Ovary (tissue), 7 donors: ENCODE measurements at regions not wholly inside any gene's neighbourhood (a gene's known extent, or its start where the extent isn't known, plus 50 kb on each side); places are given as distances from the start of the nearest gene placed in this dataset.

Experiments
- DNase-seq, 5 donors: peaks; one replicate each; pipeline ENCODE4 v3.0.0-alpha.2; 2019 to 2020
- H3K27ac ChIP-seq, 2 donors: fragments of 200-600 bp; one replicate each; pipeline versions ENCODE4 v1.5.1 to v1.8.0; 2019 to 2022
- H3K27me3 ChIP-seq: fragments of 200-600 bp; one replicate; pipeline ENCODE4 v1.8.0; 2022
- H3K36me3 ChIP-seq: fragments of 200-600 bp; sonication (generic); one replicate; pipeline ENCODE4 v1.5.1; 2019
- H3K4me1 ChIP-seq: one replicate; pipeline ENCODE4 v1.8.1; 2013; ENCODE audit warnings: mild to moderate bottlenecking, moderate library complexity; ENCODE audit not compliant: insufficient read depth
- H3K4me3 ChIP-seq: fragments of 200-600 bp; sonication (generic); one replicate; pipeline ENCODE4 v1.5.1; 2017
- H3K9me3 ChIP-seq, 2 donors: fragments of 200-600 bp in 1 of 2; sonication (generic) in 1 of 2; one replicate each; pipeline versions ENCODE4 v1.5.1 to v1.8.1; 2013 to 2019; ENCODE audit warnings: mild to moderate bottlenecking in 1 of 2, moderate library complexity in 1 of 2
- EP300 ChIP-seq: sonication (generic); formaldehyde crosslinking; IDR thresholded peaks from one replicate; pipeline ENCODE4 v1.6.1; 2017; ENCODE audit warnings: antibody characterized with exemption
- POLR2A ChIP-seq: fragments of 450-650 bp; IDR thresholded peaks from one replicate; pipeline ENCODE4 v1.6.1; 2017; ENCODE audit warnings: antibody characterized with exemption, mild to moderate bottlenecking, moderate library complexity
- WGBS, 3 donors: extraction: QIAGEN DNeasy Blood & Tissue Kit in 1 of 3; methylation state at CpG; one replicate each; pipeline versions ENCODE4 v1.1.5 to v1.1.7; 2013 to 2017; 5-methylcytosine and 5-hydroxymethylcytosine counted together
- intact Hi-C, 4 donors: fragments of 100-400 bp; cut with DNase I; formaldehyde crosslinking; loops; one replicate each; pipeline versions ENCODE4 v1.11.0 to v1.15.1; 2022 to 2023
- TF ChIP-seq, protein P1 (sequence below), 3 donors: fragments of 450-650 bp in 2 of 3; fragments of 200-600 bp in 1 of 3; IDR thresholded peaks; one replicate each; pipeline versions ENCODE4 v1.5.1 to v1.8.0; 2016 to 2022; ENCODE audit warnings: antibody characterized with exemption in 3 of 3, mild to moderate bottlenecking in 1 of 3
- donor health status: DM: no; HTN: no; CAD: no; lungs with moderate emphysema.
- donor health status: DM: no; HTN: no; CAD: no.
- donor health status: Bipolar disorder and iron deficiency.
- donor health status: DM: no; HTN: no; CAD: no.
- donor health status: DM: yes; HTN: yes; CAD: no.

DNA sequence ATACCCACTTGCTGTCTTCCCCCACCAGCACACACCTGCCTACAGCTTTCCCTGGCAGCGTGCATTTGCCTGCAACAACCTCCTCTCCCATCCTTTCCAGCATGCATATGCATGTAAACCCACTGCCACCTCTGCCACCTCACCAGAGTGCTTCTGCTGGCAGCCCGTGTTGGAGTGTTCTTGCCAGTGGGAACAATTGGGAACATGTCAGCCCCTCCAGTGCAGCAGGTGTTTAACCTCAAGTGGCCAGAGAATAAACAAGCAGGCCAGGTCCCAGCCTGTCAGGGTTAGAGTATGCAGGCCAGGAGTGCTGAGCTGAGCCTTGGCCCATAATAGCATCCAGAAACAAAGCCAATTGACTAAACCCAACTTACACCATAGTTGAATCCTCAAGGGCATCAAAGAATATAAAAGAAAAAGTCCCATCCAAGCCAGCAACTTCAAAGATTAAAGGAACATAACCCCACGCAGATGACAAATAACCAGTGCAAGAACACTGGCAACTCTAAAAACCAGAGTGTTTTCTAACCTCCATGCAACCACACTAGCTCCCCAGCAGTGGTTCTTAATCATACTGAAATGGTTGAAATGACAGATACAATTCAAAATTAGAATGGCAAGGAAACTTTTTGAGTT, 1212.1 kb upstream of the CITED2 start:
- whole genome bisulfite sequencing, 3 donors: 88 to 91% (median 91%) methylated on average over 3 of the region's 3 CpGs
- no peak overlapping the region for H3K4me3 ChIP-seq

DNA sequence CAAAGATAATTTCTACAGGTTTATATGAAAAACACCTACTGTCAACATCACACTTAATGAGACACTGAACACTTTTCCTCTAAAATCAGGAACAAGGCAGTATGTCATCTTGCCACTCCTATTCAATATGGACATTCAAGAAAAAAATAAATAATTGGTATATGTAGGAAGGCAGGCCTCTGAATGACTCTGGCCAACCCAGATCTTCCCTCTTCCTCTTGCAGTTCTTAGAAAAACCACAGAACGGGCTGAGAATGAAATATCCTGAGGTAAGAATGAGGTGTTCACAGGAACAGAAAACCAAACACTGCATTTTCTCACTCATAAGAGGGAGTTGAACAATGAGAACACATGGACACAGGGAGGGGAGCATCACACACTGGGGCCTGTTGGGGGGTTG, 1207.2 kb upstream of the CITED2 start:
- Histone ChIP-seq H3K27me3 (no peaks in the 10 kb centered on the region), H3K4me1 (no peaks in the 10 kb centered on the region), H3K4me3 (no peak overlapping the region), H3K36me3 (no peaks in the 10 kb centered on the region), H3K27ac (no peak overlapping the region), H3K9me3 (no peaks in the 10 kb centered on the region)
- 91 to 100% (median 95%) methylated on average over 1 of the region's 1 CpG for WGBS, 3 donors
- intact Hi-C loops: no loop called here
- DNase-seq: no peak
- TF ChIP-seq POLR2A (no peak), EP300 (no peak)
- TF ChIP-seq, protein P1, sequence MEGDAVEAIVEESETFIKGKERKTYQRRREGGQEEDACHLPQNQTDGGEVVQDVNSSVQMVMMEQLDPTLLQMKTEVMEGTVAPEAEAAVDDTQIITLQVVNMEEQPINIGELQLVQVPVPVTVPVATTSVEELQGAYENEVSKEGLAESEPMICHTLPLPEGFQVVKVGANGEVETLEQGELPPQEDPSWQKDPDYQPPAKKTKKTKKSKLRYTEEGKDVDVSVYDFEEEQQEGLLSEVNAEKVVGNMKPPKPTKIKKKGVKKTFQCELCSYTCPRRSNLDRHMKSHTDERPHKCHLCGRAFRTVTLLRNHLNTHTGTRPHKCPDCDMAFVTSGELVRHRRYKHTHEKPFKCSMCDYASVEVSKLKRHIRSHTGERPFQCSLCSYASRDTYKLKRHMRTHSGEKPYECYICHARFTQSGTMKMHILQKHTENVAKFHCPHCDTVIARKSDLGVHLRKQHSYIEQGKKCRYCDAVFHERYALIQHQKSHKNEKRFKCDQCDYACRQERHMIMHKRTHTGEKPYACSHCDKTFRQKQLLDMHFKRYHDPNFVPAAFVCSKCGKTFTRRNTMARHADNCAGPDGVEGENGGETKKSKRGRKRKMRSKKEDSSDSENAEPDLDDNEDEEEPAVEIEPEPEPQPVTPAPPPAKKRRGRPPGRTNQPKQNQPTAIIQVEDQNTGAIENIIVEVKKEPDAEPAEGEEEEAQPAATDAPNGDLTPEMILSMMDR (IDR thresholded peaks at IDR 0.05): no peak

More for the DNA sequence above, 1212.1 kb upstream of the CITED2 start:
- H3K4me1 ChIP-seq: no peaks in the 10 kb centered on the region
- TF ChIP-seq POLR2A (no peak), EP300 (no peak)
- TF ChIP-seq, protein P1 (IDR thresholded peaks at IDR 0.05): no peak
- DNase-seq: no peak
- no peaks in the 10 kb centered on the region for H3K9me3 ChIP-seq
- H3K27ac ChIP-seq: no peak overlapping the region
- intact Hi-C loops: no loop called here
- H3K36me3 ChIP-seq: no peaks in the 10 kb centered on the region
- H3K27me3 ChIP-seq: no peaks in the 10 kb centered on the region

DNA sequence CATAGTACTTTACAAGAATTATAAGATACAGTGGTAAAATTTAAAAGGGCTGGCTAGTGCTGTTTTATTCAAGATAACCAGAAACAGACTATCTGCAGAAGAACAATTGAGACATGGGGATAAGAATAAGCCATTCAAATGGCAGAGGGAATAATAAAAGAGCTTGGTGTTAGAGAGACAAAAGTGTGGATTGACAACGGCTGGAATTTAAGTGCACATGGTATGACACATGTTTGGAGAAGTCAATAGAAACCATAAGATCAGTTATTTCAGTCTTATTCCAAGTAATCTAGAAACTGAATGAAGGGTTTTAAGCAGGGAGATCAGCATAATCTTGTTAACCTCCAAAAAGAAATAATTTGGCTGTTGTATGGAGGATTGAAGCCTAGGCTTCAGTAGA, 1205.5 kb upstream of the CITED2 start:
- H3K27me3 ChIP-seq: no peaks in the 10 kb centered on the region
- H3K4me1 ChIP-seq: no peaks in the 10 kb centered on the region
- DNase-seq: no peak
- no peak overlapping the region for H3K27ac ChIP-seq
- H3K4me3 ChIP-seq: no peak overlapping the region
- no peaks in the 10 kb centered on the region for H3K9me3 ChIP-seq
- 88 to 100% (median 92%) methylated on average over 1 of the region's 1 CpG for WGBS, 3 donors
- no peaks in the 10 kb centered on the region for H3K36me3 ChIP-seq
- intact Hi-C loops: no loop called here
- TF ChIP-seq POLR2A (no peak), EP300 (no peak)
- TF ChIP-seq, protein P1 (IDR thresholded peaks at IDR 0.05): no peak

DNA sequence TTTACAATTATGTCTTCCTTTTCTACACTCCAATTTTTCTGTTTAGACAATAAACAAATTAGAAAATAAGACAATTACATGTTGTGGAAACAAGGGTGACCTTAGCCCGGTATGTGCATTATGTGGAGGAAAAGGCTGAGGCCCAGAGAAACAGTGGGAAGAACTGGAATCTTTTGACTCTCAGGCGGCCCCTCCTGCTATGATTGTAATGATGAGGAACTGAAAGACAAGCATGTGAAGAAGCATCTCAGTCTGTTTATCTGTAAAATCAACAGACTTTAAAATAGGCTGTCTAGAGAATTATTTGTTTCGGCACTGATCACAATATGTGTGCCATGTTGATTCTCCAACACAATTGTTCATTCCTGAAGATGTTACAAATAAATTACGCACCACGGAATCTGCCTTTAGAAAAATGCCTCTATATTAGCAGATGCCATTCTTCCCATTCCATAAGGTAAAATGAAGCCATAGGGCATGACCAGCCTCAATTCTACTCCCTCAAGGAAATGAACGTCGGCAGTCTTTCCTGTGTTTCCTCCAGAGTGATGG, 1201.6 kb upstream of the CITED2 start:
- intact Hi-C loops: no loop called here
- WGBS, 3 donors: 91 to 94% (median 94%) methylated on average over 7 of the region's 7 CpGs
- Histone ChIP-seq H3K27me3 (no peaks in the 10 kb centered on the region), H3K36me3 (no peaks in the 10 kb centered on the region), H3K9me3 (no peaks in the 10 kb centered on the region), H3K4me3 (no peak overlapping the region), H3K4me1 (peaks cover 3% of the 10 kb centered on the region), H3K27ac (no peak overlapping the region)
- no peak for DNase-seq
- TF ChIP-seq EP300 (no peak), POLR2A (no peak)
- TF ChIP-seq, protein P1 (IDR thresholded peaks at IDR 0.05): no peak
